ENCODE measurements at regions not wholly inside any gene's neighbourhood (a gene's known extent, or its start where the extent isn't known, plus 50 kb on each side); places are given as distances from the start of the nearest gene placed in this dataset.

- Histone ChIP-seq H3K4me1 (ENCODE audit: insufficient read depth, poor library complexity, severe bottlenecking) (peaks cover 15% of the 10 kb centered on the region), H3K27ac (ENCODE audit: poor library complexity, severe bottlenecking) (no peak overlapping the region), H3K27me3 (ENCODE audit: insufficient read depth, poor library complexity, severe bottlenecking) (no peaks in the 10 kb centered on the region), H3K36me3 (ENCODE audit: low read depth) (no peaks in the 10 kb centered on the region), H3K9me3 (ENCODE audit: severe bottlenecking) (peaks cover 3% of the 10 kb centered on the region), H3K4me3 (ENCODE audit: severe bottlenecking) (no peak overlapping the region)
- no peak for ATAC-seq (ENCODE audit: low read depth)
- TF ChIP-seq, protein P1, sequence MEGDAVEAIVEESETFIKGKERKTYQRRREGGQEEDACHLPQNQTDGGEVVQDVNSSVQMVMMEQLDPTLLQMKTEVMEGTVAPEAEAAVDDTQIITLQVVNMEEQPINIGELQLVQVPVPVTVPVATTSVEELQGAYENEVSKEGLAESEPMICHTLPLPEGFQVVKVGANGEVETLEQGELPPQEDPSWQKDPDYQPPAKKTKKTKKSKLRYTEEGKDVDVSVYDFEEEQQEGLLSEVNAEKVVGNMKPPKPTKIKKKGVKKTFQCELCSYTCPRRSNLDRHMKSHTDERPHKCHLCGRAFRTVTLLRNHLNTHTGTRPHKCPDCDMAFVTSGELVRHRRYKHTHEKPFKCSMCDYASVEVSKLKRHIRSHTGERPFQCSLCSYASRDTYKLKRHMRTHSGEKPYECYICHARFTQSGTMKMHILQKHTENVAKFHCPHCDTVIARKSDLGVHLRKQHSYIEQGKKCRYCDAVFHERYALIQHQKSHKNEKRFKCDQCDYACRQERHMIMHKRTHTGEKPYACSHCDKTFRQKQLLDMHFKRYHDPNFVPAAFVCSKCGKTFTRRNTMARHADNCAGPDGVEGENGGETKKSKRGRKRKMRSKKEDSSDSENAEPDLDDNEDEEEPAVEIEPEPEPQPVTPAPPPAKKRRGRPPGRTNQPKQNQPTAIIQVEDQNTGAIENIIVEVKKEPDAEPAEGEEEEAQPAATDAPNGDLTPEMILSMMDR (IDR thresholded peaks at IDR 0.05; ENCODE audit: poor library complexity, severe bottlenecking) = no peak
- DNase-seq (ENCODE audit: low spot score) = no peak
Measured at GRCh38 chr15:29913528-29914135, 91.4 kb upstream of the TJP1 start.

- Histone ChIP-seq H3K27me3 (ENCODE audit: insufficient read depth, poor library complexity, severe bottlenecking) (no peaks in the 10 kb centered on the region), H3K36me3 (ENCODE audit: low read depth) (no peaks in the 10 kb centered on the region), H3K4me3 (ENCODE audit: severe bottlenecking) (no peak overlapping the region), H3K27ac (ENCODE audit: poor library complexity, severe bottlenecking) (no peak overlapping the region), H3K9me3 (ENCODE audit: severe bottlenecking) (peaks cover 3% of the 10 kb centered on the region), H3K4me1 (ENCODE audit: insufficient read depth, poor library complexity, severe bottlenecking) (no peaks in the 10 kb centered on the region)
- no peak for DNase-seq (ENCODE audit: low spot score)
- no peak for ATAC-seq (ENCODE audit: low read depth)
- TF ChIP-seq, protein P1 (IDR thresholded peaks at IDR 0.05; ENCODE audit: poor library complexity, severe bottlenecking) = no peak
Measured at GRCh38 chr15:29911705-29912104, 89.4 kb upstream of the TJP1 start.

GRCh38 chr15:29910068-29910467, 87.8 kb upstream of the TJP1 start:
- DNase-seq (ENCODE audit: low spot score) (no peak), ATAC-seq (ENCODE audit: low read depth) (no peak)
- no peaks in the 10 kb centered on the region for H3K4me1 ChIP-seq (ENCODE audit: insufficient read depth, poor library complexity, severe bottlenecking)
- no peak overlapping the region for H3K27ac ChIP-seq (ENCODE audit: poor library complexity, severe bottlenecking)
- H3K27me3 ChIP-seq (ENCODE audit: insufficient read depth, poor library complexity, severe bottlenecking) = no peaks in the 10 kb centered on the region
- H3K36me3 ChIP-seq (ENCODE audit: low read depth) = no peaks in the 10 kb centered on the region
- H3K4me3 ChIP-seq (ENCODE audit: severe bottlenecking) = no peak overlapping the region
- TF ChIP-seq, protein P1 (IDR thresholded peaks at IDR 0.05; ENCODE audit: poor library complexity, severe bottlenecking) = no peak
- H3K9me3 ChIP-seq (ENCODE audit: severe bottlenecking) = peaks cover 3% of the 10 kb centered on the region

GRCh38 chr15:29904757-29905417, 82.6 kb upstream of the TJP1 start:
- Histone ChIP-seq H3K36me3 (ENCODE audit: low read depth) (no peaks in the 10 kb centered on the region), H3K9me3 (ENCODE audit: severe bottlenecking) (no peaks in the 10 kb centered on the region), H3K4me3 (ENCODE audit: severe bottlenecking) (no peak overlapping the region), H3K27me3 (ENCODE audit: insufficient read depth, poor library complexity, severe bottlenecking) (no peaks in the 10 kb centered on the region), H3K27ac (ENCODE audit: poor library complexity, severe bottlenecking) (no peak overlapping the region), H3K4me1 (ENCODE audit: insufficient read depth, poor library complexity, severe bottlenecking) (no peaks in the 10 kb centered on the region)
- TF ChIP-seq, protein P1 (IDR thresholded peaks at IDR 0.05; ENCODE audit: poor library complexity, severe bottlenecking) = no peak
- DNase-seq (ENCODE audit: low spot score) = no peak
- no peak for ATAC-seq (ENCODE audit: low read depth)

All from RWPE2 (cell line).